Ammon's horn (tissue), 1 donor: ENCODE measurements at regions not wholly inside any gene's neighbourhood (a gene's known extent, or its start where the extent isn't known, plus 50 kb on each side); places are given as distances from the start of the nearest gene placed in this dataset.

Experiments
- DNase-seq: peaks from one replicate; pipeline ENCODE4 v3.0.0-alpha.2; 2016; ENCODE audit warnings: low spot score

- no peak for DNase-seq
Observed at GRCh38 chr13:33710924-33711323, 107.0 kb upstream of the RFC3 start.

DNA sequence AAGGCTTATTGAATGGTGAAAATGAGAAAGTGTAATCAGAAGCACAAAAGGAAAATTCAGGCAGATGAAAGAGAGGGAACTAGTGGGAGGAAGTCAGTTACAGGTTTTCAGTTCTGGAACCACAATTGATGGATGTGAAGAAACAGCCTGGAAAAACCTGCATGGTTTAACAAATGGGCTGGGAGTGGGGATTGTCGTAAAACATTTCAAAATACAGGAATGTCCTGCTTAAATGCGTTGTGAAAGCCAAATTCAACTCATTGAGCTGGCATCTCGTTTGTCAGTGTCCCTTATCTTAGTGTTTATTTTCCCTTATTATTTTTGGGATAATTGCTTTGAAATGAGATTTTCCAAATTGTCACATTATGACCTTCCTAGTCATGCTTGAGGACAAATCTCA is 106.5 kb upstream of the RFC3 start:
- DNase-seq, result no peak

DNA sequence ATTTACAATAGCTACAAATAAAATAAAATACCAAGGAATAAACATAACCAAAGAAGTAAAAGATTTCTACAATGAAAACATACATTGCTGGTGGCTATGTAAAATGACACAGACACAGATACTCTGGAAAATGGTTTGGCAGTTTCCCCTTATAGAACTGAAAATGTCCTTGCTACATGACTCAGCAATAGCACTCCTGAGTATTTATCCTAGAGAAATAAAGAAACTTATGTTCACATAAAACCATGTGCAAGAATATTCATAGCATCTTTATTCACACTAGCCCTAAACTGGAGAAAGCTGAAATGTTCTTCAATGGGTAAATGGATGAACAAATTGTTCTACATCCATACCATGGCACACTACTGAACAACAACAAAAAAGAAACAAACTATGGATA is 100.2 kb upstream of the RFC3 start:
- no peak for DNase-seq

GRCh38 chr13:33721724-33722123 is 96.2 kb upstream of the RFC3 start:
- no peak for DNase-seq

DNA sequence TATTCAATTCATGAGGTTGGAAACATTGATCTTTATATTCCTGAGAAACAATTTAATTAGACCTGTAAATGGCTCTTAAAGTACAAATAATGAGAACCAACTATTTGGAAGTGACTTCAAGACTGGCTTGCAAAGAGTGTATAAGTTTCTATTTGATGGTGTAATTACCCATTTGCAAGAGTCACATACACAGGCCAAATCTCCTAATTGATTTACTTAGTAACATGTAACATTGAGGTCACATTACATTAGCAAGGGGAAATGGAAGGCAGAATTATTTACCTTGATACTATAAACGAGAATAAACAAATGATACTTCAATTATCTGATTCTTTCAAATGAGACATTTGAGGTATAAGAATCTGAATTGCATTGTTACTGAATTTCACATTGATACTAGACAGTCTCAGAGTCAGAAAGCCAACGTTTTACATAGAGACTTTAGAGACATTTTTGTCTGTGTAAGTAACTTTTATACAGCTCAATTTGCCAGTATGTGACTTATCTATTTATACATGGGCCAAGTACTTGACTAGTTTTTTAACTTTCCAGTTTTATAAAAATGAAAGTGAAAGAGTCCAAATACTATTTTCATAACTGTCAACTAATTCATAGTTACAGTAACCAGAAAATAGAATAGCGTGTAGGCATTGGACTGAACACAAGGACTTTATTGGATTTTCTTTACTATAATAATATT is 95.6 kb upstream of the RFC3 start:
- DNase-seq, result no peak

DNA sequence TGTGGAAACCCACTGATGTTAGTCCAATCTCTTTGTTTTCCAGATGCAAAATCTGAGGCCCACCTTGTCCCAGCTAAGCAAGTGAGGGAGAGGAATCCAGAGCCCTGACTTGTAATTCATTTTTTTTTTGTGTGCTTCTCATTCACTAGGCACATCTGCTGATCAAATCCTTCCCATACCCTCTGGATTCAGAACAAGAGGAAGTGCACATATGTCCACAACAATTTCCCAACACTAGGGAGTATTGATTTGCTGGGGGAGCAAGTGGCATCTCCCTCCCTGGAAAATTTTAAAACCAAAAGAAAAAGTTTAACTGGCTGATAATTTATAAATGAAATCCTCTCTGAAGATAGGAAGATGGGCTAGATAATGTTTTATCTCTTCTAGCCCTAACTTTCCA is 94.6 kb upstream of the RFC3 start:
- DNase-seq, result no peak

DNA sequence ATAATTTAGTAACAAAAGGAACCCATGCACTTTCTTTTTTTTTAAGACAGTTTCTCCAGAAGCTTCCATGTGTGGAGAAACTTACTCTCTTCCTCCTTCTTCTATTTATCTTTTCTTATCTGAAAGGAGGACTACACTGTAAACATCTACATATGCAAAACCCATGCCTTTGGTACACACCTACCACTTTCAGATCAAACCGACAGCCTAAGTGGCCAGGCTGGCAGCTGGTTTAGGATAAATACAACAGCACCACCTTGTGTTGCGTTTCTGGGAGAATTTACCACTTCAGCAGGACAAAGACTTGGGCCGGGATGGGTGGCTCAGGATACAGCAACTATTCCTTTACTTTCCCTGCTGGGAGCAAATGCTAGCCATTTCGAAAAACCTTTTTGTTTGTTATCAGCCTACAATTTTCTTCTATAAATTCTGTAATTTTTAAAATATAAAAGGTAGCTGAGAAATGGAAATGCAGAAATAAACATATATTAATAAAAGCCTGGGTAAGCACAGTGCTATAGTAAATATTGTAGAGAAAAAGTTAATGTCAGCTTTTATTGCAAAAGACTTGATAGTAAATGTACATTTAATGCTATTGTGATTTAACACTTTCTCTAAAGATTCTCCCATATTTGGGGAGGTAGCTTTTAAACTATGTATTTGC is 94.0 kb upstream of the RFC3 start:
- peak; percentile 96 for DNase-seq

DNA sequence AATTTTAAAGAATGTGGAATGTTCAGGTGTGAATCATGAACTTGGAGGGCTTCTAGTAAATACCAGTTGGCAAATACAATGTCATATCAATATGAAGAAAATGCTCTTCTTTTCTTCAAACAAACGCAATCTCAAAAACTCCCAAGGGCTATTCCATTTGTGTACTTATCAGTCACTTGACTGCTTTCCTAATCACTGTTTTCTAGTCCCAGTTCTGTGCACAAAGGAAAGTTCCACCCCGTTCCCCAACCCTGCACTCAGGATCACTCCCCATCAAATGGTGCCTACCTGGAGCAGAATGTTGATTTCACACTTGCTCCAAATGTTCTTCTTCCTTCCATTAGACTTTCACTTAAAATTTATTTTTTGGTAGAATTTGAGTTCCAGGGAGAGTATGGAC is 92.6 kb upstream of the RFC3 start:
- no peak for DNase-seq

GRCh38 chr13:33727297-33728083 is 90.5 kb upstream of the RFC3 start:
- DNase-seq, result no peak

- DNase-seq, result peak; percentile 20
Observed at GRCh38 chr13:33728271-33729037, 89.5 kb upstream of the RFC3 start.

- DNase-seq, result peak; percentile 51
Observed at GRCh38 chr13:33730147-33730546, 87.8 kb upstream of the RFC3 start.

DNA sequence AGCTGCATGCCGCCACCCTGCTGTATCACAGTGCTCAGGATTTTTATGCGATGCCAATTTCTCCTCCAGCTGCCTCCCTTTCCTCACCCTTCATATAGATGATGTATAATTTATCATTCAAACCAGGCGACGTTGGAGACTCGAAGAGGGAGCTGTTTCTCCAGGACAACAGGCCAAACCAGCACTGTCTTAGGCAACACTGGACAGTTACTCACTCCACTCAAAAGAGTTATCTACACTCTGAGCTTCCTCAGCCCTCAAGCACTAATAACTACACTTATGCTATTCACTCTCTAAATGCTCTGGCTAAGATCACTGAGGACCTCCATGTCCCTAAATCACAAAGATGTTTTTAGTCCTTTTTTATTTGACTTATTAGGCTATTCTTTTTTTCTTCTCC is 87.3 kb upstream of the RFC3 start:
- DNase-seq, result no peak

DNA sequence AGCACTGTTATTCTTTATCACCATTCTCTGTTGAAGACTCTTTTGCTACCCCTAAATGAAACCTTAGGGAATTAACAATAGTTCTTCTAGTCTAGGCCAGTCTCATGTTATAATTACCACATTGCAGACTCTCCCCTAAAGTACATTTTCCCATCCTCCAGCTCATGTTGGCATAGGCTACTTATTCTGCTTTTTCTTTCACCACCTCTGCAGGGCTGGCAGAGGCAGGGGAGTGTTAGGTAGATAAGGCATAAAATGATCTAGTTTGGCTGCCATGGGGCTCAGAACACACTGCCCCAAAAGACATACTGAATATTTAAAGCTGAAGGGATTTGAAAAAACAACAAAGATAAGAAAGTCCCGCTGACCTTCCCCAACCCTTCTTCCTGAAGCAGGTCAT is 82.7 kb upstream of the RFC3 start:
- DNase-seq, result no peak

- DNase-seq, result no peak
Observed at GRCh38 chr13:33739254-33739653, 78.7 kb upstream of the RFC3 start.

DNA sequence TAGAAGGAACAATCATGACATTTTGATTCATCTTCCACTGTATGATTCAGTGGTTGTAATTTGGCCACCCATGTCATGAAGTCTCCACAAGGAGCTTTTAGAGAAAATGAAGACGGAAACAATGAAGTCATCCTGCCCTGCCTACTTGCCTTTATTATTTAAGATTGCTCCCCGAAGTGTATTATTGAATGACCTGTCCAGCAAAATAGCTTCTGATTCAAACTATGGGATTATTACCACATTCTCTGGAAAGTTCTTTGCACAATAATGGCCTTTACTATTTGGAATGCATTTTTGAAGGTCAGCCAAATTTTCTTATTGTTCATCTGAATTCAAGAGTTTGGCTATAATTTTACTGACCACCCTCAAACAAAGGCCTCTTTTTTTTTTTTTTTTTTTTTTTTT is 77.8 kb upstream of the RFC3 start:
- no peak for DNase-seq

- no peak for DNase-seq
Observed at GRCh38 chr13:33742321-33742720, 75.6 kb upstream of the RFC3 start.

DNA sequence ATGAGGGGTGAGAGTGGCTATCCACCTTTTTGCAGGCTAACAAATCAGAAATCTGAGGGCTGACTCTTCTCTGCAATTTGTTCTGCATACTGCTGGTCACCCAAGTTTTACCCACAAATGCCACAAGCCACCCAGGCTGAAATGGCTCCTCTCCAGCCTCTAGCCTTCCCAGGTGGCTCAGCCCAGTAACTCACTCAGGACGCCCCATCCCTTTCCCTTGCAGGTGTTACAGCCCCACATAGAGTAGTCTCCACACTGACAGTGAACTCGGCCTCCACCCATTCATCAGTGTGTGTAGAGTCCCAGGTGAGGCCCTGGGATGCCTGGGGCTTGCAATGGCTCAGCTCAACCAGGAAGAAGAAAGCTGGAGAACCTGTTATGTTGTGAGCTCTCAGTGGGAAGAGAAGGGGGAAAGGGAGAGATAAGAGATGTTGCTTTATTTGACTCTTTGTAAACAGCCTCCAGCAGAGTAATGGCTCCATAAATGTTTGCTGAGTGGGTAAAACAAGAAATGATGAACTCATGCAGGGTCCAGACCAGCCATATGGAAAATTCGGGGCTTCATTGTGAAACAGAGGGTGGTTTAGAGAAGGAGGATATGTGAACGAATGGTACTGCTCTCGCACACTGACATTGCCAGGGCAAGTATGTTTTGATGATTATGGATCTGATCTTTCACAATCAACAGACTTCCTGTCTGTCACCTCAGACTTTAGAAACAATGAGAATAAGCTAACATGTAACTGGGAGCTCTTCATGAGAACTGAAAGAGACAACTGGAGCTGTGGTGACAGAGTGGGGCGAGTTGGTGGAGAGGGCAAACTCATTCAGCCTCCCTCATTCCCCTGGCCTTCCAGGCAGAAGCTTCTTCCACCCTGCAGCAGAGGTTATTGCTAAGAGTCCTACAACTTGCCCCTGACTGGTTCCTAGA is 74.2 kb upstream of the RFC3 start:
- no peak for DNase-seq

DNA sequence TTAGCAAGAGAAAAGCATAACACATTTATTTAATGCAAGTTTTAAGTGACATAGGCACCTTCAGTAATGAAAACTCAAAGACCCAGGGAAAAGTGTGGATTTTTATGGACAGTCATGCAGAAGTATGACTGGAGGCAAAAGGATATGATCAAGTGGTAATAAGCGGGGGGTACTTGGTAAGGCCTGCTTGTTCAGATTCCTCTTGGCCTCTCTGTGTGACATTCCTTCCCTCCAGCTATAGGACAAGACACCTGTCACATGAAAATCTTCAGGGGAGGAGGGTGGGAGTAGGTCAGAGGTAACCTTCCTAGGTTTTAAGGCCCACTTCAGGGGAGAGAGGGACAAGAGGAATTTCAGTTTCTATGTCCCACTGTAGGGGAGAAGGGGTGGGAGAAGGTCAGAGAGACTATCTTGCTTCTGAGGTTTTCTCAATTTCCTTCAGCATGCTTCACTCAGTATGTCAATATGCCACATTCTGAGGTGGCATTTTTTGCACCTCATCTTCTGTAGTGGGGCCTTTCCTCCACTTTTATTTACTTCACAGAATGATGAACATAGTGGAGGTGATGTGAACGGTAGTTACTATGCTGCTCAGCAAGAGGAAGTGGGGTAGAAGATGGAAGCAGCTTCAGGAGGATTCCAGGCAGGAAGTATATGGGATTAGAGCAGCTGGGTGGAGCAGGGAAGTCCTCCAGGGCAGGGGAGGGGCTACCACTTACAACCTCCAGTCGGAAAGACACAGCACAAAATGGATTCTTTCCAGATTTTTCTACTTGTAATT is 73.2 kb upstream of the RFC3 start:
- no peak for DNase-seq

DNA sequence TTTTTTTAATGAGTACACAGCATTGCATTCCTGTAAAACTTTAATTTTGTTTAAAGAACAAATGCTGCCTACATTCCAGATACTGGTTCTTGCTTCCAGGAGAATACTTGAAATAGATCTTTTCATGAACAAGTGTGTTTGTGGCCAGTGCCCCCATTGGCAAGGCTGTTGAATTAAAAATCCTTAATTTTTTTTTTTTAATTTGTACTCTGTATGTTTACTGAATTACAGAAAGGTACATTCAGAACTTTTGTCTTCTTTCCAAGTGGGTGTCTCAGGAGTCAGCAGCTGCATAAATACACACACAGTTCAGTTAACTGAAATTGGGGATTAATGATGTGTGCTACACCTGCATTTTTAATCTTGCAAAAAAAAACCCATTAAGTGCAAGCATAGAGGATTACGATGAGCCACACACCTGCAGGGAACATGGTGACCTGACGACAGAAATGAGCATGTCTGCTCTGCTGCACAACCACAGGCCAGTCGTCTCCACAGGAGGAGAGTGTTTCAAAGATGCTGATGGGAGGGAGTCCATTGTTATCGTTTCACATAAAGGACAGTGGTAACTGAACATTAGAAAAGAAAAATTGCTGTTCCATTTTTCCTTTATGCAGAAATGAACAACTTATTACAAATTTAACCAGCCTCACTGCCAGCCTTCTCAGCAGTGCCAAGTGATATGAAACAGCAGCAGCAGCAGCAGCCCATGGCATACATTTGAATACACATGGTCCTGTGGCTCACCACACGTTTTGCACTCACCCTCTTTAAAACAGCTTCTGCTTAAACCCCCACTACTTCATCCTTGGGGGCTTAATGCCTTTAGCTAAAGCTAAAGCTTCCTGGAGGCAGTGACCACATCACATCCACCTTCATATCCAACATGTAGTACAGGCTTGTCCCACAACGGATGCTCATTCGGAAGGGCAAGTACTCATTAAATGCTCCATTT is 72.3 kb upstream of the RFC3 start:
- DNase-seq, result no peak
